ENCODE measurements at regions not wholly inside any gene's neighbourhood (a gene's known extent, or its start where the extent isn't known, plus 50 kb on each side); places are given as distances from the start of the nearest gene placed in this dataset.

DNA sequence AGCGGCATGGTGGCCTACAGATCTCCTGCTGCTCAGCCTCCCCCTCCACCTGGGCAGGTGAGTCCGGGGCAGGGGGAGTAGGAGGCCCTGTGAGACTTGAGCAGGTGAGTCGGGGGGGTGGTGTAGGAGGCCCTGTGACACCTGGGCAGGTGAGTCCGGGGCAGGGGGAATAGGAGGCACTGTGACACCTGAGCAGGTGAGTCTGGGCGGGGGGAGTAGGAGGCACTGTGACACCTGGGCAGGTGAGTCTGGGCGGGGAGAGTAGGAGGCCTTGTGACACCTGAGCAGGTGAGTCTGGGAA is 299.3 kb downstream of the BRD1 start:
- Histone ChIP-seq H3K4me2 (ENCODE audit: low read depth, low read length) (no peak overlapping the region), H3K36me3 (replicated peaks; ENCODE audit: insufficient read depth, low read length) (no peaks in the 10 kb centered on the region), H3K9me2 (replicated peaks; ENCODE audit: insufficient read depth, low read length) (no peaks in the 10 kb centered on the region), H3K9ac (ENCODE audit: low read length) (no peak overlapping the region), H3K27me3 (replicated peaks; ENCODE audit: insufficient read depth, low read length) (no peaks in the 10 kb centered on the region), H3K4me1 (ENCODE audit: low read length) (no peaks in the 10 kb centered on the region), H3K9me3 (replicated peaks; ENCODE audit: insufficient read depth, low read length) (no peaks in the 10 kb centered on the region), H3K4me3 (ENCODE audit: low read length) (no peak overlapping the region), H3K79me2 (ENCODE audit: low read length) (no peaks in the 10 kb centered on the region; the same call in none of the 2 replicates), H2AFZ (ENCODE audit: low read length) (no peak overlapping the region), H3F3A (ENCODE audit: insufficient read depth, low read length) (no peaks in the 10 kb centered on the region), H4K20me1 (ENCODE audit: insufficient read depth, low read length) (no peaks in the 10 kb centered on the region), H3K27ac (ENCODE audit: low read length) (no peak overlapping the region)
- TF ChIP-seq EZH2phosphoT487 (IDR thresholded peaks at IDR 0.05; ENCODE audit: low read length) (no peak), EZH2 (optimal IDR thresholded peaks at IDR 0.05; ENCODE audit: low read depth, low read length) (no peak)
- TF ChIP-seq, protein P1, sequence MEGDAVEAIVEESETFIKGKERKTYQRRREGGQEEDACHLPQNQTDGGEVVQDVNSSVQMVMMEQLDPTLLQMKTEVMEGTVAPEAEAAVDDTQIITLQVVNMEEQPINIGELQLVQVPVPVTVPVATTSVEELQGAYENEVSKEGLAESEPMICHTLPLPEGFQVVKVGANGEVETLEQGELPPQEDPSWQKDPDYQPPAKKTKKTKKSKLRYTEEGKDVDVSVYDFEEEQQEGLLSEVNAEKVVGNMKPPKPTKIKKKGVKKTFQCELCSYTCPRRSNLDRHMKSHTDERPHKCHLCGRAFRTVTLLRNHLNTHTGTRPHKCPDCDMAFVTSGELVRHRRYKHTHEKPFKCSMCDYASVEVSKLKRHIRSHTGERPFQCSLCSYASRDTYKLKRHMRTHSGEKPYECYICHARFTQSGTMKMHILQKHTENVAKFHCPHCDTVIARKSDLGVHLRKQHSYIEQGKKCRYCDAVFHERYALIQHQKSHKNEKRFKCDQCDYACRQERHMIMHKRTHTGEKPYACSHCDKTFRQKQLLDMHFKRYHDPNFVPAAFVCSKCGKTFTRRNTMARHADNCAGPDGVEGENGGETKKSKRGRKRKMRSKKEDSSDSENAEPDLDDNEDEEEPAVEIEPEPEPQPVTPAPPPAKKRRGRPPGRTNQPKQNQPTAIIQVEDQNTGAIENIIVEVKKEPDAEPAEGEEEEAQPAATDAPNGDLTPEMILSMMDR (IDR thresholded peaks at IDR 0.05; ENCODE audit: low read length) = no peak
- no peak for DNase-seq

DNA sequence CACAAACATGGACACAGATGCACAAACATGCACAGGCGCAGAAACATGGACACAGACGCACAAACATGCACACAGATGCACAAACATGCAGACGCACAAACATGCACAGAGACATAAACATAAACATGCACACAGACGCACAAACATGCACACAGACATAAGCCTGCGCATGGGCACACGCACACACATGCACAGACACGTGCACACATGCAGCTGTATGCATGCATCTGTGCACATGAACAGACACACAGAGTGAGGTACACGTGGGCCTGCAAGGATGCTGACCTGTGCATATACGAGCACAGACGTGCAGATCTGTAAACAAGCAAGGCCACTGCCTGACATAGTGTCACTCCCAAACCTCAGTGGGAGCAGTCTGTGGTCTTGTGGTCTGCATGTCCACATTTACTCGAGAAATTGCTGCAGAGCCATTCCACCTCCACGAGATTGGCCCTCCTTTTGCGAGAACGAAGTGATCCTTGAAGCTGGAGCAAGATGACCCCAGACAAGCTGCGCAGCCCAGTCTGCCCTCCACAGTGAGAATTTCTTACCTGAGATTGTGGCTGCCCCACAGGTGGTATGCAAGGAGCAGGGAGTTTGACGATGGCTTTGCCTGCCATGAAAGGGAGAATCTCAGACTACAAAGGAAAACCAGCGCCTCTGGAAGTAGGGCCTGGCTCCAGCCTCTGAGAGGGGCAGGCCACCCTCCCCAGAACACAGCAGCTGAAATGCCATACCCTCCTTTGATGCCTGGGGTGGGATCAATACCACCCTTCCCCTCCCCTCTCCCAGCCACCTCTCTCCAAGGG is 299.9 kb downstream of the BRD1 start:
- Histone ChIP-seq H3K27me3 (replicated peaks; ENCODE audit: insufficient read depth, low read length) (no peaks in the 10 kb centered on the region), H3K4me1 (ENCODE audit: low read length) (no peaks in the 10 kb centered on the region), H3K27ac (ENCODE audit: low read length) (no peak overlapping the region), H3K4me2 (ENCODE audit: low read depth, low read length) (no peak overlapping the region), H3K36me3 (replicated peaks; ENCODE audit: insufficient read depth, low read length) (no peaks in the 10 kb centered on the region), H3K9me2 (replicated peaks; ENCODE audit: insufficient read depth, low read length) (no peaks in the 10 kb centered on the region), H4K20me1 (ENCODE audit: insufficient read depth, low read length) (no peaks in the 10 kb centered on the region), H2AFZ (ENCODE audit: low read length) (no peak overlapping the region), H3K4me3 (ENCODE audit: low read length) (no peak overlapping the region), H3K9ac (ENCODE audit: low read length) (no peak overlapping the region), H3F3A (ENCODE audit: insufficient read depth, low read length) (no peaks in the 10 kb centered on the region), H3K79me2 (ENCODE audit: low read length) (no peaks in the 10 kb centered on the region; the same call in none of the 2 replicates), H3K9me3 (replicated peaks; ENCODE audit: insufficient read depth, low read length) (no peaks in the 10 kb centered on the region)
- no peak for DNase-seq
- TF ChIP-seq, protein P1 (IDR thresholded peaks at IDR 0.05; ENCODE audit: low read length) = no peak
- TF ChIP-seq EZH2 (optimal IDR thresholded peaks at IDR 0.05; ENCODE audit: low read depth, low read length) (no peak), EZH2phosphoT487 (IDR thresholded peaks at IDR 0.05; ENCODE audit: low read length) (no peak)

DNA sequence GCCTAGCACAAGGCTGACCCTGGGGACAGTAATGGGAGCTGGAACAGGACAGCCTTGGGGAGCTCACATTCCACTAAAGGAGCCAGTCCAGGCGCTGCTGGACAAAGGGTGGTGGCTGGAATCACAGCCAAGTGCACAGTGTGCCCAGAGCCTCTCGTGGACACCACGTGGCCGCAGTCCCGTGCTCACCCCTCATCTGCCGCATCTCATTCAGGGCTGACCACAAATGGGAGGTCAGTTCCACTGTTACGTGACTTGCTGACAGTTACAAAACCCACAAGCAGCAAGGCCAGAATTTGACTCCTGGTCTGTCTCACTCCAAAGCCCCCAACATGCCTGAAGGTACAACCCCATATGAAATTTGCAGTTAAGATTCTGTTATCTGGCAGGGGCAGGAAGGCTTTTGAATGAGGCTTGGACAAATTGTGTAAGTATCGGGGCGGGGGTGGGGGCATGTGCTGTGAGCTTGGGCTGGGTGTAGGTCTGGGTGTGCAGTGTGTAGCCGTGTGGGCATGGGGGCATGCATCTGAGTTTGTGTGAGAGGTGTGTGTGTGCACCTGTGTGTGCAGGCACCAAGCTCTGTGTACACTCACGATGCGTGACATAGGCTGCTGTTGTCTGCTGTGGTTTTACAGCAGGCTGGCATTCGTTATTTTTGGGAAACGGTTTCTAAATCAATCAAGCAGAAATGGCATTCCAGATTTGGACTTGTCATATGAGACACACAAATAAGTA is 301.7 kb downstream of the BRD1 start:
- no peak overlapping the region for H3K4me3 ChIP-seq (ENCODE audit: low read length)
- no peak overlapping the region for H3K9ac ChIP-seq (ENCODE audit: low read length)
- H4K20me1 ChIP-seq (ENCODE audit: insufficient read depth, low read length) = no peaks in the 10 kb centered on the region
- no peaks in the 10 kb centered on the region for H3F3A ChIP-seq (ENCODE audit: insufficient read depth, low read length)
- H3K79me2 ChIP-seq (ENCODE audit: low read length) = no peaks in the 10 kb centered on the region; the same call in 1 of the 2 replicates
- no peaks in the 10 kb centered on the region for H3K9me3 ChIP-seq (replicated peaks; ENCODE audit: insufficient read depth, low read length)
- no peak overlapping the region for H3K27ac ChIP-seq (ENCODE audit: low read length)
- TF ChIP-seq EZH2phosphoT487 (IDR thresholded peaks at IDR 0.05; ENCODE audit: low read length) = no peak
- TF ChIP-seq EZH2 (optimal IDR thresholded peaks at IDR 0.05; ENCODE audit: low read depth, low read length) = no peak
- TF ChIP-seq, protein P1 (IDR thresholded peaks at IDR 0.05; ENCODE audit: low read length) = no peak
- no peak overlapping the region for H3K4me2 ChIP-seq (ENCODE audit: low read depth, low read length)
- H3K27me3 ChIP-seq (replicated peaks; ENCODE audit: insufficient read depth, low read length) = no peaks in the 10 kb centered on the region
- no peak overlapping the region for H2AFZ ChIP-seq (ENCODE audit: low read length)
- DNase-seq = no peak
- H3K4me1 ChIP-seq (ENCODE audit: low read length) = no peaks in the 10 kb centered on the region
- H3K36me3 ChIP-seq (replicated peaks; ENCODE audit: insufficient read depth, low read length) = no peaks in the 10 kb centered on the region
- no peaks in the 10 kb centered on the region for H3K9me2 ChIP-seq (replicated peaks; ENCODE audit: insufficient read depth, low read length)

Data from MM.1S (cell line).